Muscle of arm (tissue), 1 donor: ENCODE measurements at regions not wholly inside any gene's neighbourhood (a gene's known extent, or its start where the extent isn't known, plus 50 kb on each side); places are given as distances from the start of the nearest gene placed in this dataset.
"Not testable (repeated sequence)": the region's sequence is repeated elsewhere in the genome, so short reads cannot be mapped to it uniquely, and the experiment has no call there.

Experiments used
- DNase-seq: peaks from one replicate; pipeline ENCODE4 v3.0.0-alpha.2; 2013

- DNase-seq, result no peak
Measured at GRCh38 chr10:53650794-53651193, 878.2 kb upstream of the MBL2 start.

DNA sequence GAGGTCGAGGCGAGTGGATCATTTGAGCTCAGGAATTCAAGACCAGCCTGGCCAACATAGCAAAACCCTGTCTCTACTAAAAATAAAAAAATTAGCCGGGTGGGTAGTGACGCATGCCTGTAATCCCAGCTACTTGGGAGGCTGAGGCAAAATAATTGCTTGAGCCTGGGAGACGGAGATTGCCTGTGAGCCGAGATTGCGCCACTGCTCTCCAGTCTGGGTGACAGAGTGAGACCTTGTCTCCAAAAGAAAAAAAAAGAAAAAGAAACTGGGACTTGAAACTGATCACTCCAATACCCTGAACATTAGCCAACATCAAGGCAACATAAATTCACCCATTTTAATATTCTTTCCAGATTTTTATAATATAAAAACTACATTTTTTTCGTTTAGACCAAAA is 874.6 kb upstream of the MBL2 start:
- DNase-seq, result not testable (repeated sequence)

DNA sequence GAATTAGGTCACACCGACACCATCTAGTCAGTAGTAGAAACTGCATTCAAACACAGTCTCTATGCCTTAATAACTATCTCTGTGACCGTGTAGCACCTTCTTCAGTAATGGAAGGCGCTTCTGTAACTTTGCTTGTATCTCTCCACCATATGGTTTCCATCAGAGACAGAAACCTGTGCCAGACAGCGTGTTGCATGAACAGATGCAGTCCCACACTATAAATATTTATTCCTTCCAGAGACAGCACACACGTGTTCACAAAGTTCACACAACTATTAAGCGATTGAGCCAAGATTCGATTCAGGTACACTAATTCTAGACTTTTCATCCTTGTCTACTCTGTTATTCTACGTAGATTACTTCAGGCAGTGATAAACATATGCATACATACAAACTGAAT is 873.9 kb upstream of the MBL2 start:
- DNase-seq, result peak; percentile 64

- no peak for DNase-seq
Measured at GRCh38 chr10:53645951-53646350, 873.4 kb upstream of the MBL2 start.

GRCh38 chr10:53638006-53638405 is 865.4 kb upstream of the MBL2 start:
- no peak for DNase-seq

- DNase-seq, result no peak
Measured at GRCh38 chr10:53624722-53625121, 852.1 kb upstream of the MBL2 start.

- no peak for DNase-seq
Measured at GRCh38 chr10:53622201-53622600, 849.6 kb upstream of the MBL2 start.

- no peak for DNase-seq
Measured at GRCh38 chr10:53619671-53620070, 847.1 kb upstream of the MBL2 start.

DNA sequence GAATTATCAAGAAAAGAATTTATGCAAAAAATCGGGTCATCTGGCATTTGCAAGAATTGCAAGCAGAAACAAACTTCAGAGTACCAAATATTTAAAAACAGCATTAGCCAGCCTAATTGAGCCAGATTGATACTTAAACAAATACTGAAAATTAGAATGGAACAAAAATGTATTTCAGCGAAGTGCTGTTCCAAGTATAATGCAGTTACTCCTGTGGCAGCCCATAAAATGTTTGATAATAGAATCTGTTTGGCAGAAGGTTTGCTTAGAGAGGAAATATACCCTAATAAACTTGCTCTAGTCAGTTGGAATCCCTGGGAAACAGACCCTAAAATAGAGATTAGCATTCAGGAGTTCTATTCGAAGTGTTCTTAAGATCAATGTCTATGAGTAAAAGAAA is 835.1 kb upstream of the MBL2 start:
- no peak for DNase-seq

DNA sequence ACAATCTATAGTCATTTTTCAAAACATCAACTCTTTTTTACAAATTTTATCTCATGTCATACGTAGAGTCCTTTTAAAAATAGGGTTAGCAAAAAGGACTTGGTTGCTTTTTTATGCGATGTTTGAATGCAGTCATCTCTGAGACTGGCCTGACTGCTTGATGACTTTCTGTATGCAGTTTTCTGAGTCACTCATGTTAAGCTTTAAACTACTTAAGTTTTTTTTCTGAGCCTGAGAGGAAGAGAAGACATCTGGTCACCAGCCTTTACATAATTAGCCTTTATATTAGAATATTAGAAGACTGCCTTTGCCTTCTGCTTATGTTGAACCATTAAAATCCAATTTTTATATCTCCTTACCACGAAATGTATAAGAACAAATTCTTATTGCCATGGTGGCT is 834.4 kb upstream of the MBL2 start:
- no peak for DNase-seq

GRCh38 chr10:53601260-53601875 is 828.8 kb upstream of the MBL2 start:
- DNase-seq, result peak; percentile 27

DNA sequence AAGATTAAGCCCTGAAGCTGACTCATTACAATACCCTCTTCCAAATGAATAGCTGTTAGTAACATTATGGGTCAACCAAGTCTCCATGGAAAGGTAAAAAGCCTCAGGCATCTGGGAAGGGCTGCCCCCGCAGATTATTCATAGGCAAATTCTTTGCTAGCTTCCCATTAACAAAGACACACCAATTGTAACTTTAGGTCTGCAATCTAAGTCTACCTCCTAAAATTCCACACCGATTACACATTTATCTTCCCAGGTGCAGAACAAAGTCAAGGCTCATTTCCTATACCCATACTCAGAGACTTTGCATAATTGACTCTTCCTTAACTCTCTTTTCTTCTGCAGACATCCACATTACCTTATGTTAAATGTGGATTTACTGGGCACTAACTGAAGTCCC is 826.3 kb upstream of the MBL2 start:
- DNase-seq, result no peak

DNA sequence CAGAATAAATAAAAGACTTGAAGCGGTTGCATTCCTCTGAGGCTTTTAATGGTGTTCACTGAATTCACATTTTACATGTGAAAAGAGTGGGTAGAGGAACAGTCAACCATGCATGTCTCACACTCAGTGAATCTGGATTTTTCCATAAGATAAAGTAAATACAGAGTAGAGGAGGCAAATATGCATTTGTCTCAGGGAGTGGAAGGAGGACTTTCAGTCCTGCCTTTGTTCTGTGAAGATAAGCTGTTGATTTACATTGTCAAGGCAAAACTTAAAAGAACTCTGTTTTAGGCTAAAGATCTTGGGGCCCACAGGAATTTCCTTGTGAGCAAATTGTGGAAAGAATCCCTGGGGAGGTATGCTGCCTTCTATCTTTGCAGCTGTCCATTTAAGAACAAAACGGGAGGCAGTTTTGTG is 825.3 kb upstream of the MBL2 start:
- no peak for DNase-seq

DNA sequence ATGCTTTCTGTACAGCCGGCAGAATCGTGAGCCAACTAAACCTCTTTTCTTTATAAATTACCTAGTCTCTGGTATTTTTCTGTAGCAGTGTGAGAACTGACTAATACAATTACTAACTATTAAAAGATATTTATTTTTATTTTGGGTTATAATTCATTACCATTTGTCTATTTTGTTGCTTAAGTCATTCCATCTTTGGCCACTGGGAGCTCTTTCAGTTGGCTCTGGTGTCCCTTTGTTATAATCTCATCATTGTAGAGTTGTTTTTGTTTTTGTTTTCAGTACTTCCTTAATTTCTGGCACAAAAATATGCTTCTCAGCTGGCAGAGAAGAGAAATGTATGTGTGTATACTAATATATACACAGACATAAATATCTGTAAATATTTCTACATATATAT is 807.9 kb upstream of the MBL2 start:
- DNase-seq, result no peak

GRCh38 chr10:53579773-53580172 is 807.2 kb upstream of the MBL2 start:
- DNase-seq, result no peak

DNA sequence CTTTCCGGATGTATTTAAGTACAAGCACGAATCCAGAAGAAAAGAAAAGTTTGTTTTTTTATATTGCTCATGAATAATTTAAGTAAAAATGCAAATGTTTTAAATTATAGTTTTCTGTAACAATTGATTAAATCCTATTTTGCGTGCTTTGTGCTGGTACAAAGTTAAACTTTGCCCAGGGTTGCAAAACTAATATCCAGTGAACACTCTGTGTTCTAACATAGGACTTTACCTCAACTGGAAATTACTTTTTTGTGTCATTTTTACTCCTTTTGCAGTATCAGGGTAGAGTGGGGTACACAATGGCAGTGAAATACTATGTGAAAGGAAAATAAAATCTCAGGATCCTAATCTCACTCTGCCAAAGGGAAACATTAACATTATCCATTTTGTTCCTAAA is 801.4 kb upstream of the MBL2 start:
- DNase-seq, result no peak

GRCh38 chr10:53573498-53573897 is 800.9 kb upstream of the MBL2 start:
- DNase-seq, result no peak

DNA sequence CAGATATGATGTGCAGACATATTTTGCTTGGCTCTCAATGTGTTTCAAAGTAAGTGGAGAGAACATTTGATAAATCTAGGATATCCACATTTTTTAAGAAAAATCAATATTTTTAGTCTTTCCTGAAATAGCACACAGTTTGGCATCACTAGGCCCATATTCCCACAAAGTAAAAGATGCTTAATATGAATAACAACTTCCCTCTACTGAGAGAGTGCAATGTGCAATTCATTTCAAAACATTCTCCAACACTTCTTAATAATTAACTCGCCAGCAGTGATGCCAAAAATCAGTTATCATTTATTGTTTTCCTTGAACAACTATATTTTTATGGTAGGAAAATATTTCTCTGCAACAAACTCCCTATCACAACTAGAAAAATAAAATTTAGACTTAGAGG is 800.2 kb upstream of the MBL2 start:
- DNase-seq, result no peak

GRCh38 chr10:53570221-53570620 is 797.6 kb upstream of the MBL2 start:
- DNase-seq, result no peak

GRCh38 chr10:53569455-53569854 is 796.9 kb upstream of the MBL2 start:
- DNase-seq, result no peak

DNA sequence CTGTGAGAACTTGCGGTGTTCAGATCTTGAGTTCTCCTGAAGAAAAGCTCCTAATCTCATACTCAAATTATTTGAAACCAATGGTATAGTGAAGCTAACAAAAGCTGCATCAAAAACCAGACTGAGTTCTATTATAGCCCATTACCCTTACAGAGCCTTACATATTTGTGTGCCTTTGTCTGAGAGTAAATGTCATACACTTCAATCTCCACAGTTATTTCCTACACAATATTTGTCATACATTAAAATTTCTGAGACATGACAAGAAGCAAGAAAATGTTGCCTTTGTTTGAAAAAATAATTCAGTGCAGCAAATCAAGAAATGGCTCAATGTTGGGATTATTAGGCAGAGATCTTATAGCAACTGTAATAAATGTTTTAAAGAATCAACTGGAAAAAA is 776.1 kb upstream of the MBL2 start:
- no peak for DNase-seq

- no peak for DNase-seq
Measured at GRCh38 chr10:53547364-53547763, 774.8 kb upstream of the MBL2 start.

DNA sequence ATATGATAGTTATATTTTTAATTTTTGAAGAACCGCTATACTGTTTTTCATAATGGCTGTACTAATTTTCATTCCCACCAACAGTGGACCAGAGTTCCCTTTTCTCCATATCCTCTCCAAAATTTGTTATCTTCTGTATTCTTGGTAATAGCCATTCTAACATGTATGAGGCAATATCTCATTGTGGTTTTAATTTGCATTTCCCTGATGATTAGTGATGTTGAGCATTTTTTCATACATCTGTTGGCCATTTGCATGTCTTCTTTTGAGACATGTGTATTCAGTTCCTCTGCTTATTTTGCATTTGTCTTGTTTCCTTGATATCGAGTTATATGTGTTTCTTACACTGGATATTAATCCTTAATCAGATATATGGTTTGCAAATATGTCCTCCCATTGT is 770.8 kb upstream of the MBL2 start:
- no peak for DNase-seq

DNA sequence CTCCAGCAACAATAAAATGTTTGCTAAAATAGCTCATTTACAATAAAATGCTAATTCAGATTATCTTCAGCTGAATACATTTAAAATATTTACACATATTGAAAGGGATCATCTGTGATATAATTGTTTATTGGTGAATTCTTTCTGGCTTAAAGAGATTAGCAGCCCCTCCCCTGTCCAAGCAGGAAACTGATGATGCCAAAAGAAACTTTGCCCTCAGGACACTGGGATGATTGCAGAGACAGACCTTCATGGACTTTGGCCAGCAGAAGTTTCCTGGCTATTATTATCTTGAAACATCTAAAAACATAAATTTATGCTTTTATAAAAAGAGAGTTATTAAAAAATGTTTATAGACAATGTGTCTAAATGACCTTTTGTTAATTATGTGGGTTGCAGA is 764.9 kb upstream of the MBL2 start:
- DNase-seq, result no peak

- DNase-seq, result no peak
Measured at GRCh38 chr10:53536322-53536721, 763.7 kb upstream of the MBL2 start.
